ENCODE measurements at regions not wholly inside any gene's neighbourhood (a gene's known extent, or its start where the extent isn't known, plus 50 kb on each side); places are given as distances from the start of the nearest gene placed in this dataset.
"Not testable (repeated sequence)": the region's sequence is repeated elsewhere in the genome, so short reads cannot be mapped to it uniquely, and the experiment has no call there.

DNA sequence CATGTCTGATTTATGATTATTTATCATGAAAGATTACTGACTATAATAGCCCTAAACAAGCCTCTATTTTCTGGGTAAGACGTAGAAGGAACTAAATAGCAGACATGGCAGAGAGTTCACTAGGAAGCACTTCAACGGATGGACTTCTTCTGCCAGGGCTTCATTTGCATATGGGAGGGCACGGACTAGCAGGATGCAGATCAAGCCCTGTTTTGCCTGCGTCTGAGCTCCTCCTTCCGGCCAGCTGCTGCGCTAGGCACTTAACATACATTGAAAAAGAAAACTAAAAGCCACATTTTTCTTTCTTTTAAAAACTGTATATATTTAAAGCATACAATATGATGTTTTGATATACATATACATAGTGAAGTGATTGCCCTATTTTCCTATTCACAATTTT lies 340.0 kb upstream of the MEX3C start:
- no peak for DNase-seq

DNA sequence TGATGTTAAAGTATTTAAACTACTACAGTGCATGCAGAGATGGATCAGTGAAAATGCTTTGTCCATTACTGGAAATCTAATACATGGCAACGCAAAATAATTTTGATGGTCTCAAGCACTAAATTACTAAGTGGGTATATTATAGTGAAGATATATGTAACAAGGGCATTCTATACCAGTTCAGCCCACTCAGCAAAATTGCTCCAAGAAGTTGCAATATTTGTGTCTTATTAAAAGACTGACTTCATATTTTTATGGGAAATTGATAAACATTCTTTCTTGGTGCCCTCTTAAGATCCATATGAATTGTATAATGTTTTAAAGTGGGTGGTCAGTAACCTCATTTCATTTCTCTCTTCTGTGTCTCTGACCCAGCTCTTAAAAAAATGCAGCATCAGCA lies 343.1 kb upstream of the MEX3C start:
- DNase-seq: no peak

DNA sequence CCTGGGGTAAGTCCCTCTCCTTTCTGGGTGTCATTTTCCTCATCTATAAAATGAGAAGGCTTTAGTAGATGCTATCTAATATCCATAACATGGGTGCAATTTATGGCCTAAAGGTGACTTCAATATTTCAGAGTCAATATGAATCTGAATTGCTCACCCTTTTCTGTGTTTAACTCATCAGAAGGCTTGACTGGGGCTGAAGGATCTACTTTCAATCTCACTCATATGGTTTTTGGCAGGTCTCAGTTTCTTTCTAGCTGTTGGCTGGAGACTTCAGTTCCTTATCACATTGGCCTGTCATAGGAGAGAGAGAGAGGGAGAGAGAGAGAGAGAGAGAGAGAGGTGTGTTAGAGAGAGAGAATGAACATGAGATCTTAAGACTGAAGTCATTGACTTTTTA lies 343.7 kb upstream of the MEX3C start:
- no peak for DNase-seq

DNA sequence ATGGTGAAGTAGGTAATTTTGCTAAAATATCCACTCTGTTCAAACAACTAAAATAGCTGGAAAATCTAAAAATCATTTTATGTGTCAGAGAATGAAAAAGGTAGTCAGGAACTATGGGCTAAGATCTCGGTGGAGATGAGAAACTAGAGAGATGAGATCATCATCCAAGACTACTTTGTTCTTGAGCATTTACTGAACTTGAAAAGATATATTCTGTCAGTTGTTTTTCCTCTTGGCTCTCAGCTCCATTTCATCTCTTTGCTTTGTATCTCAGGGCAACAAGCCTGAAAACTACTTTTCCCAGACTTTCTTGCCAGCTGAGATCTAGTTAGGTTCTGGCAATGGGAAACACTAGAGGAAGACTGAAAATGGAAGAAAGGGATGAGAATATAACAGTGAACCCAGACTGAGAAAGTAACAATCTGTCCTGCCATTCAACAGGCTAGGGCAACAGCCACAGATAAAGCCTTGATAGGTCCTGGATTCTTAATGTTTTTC lies 346.2 kb upstream of the MEX3C start:
- DNase-seq: no peak

DNA sequence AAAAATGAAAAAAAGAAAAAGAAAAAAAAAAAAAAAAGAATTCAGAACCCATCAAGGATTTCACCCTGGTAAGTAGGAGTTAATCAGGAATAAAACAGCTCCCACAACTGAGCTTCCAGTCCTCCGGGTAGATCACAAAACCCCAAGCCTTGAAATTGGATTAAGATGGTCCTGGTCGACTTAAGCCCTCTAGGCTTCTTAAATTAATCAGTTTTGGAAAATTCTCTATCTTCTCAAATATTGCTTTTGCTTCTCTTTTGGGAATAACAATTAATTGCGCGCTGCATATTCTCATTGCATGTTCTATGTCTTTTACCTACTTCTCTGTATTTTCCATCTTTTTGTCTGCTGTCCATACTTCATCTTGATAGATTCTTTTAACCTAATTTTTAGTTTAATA lies 348.0 kb upstream of the MEX3C start:
- DNase-seq: no peak

DNA sequence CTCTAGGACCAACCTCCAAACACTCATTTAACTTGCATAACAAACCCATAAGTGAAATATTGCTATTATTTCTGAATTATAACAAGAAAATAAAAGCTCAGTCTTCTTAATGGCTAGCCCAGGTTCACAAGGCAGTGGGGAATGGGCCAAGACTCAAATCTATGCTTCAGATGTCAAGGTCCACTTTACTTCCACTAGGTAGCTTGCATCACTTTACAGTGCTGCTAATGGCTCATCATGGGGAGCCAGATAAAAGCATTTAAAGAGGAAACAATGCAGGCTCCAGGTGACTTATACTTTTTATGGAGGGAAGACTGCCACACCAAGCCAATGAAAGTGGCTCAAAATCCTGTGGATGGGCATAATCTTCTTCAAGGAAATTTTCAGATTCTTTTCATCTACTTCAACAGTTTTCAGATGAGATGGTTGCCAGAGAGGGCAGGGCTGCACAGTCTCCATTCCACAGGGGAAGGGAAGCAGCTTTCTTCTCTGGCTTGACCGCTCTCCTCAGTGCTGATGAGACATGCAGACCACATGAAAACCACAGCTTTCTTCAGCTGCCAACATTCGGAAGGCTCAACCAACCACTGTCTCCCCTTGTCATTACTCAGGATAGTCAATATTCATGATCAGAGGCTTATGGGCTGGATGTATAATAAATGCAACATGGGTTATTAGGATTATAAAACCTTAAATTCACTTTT lies 361.9 kb upstream of the MEX3C start:
- no peak for DNase-seq

GRCh38 chr18:51559902-51560287 lies 362.4 kb upstream of the MEX3C start:
- no peak for DNase-seq

GRCh38 chr18:51561821-51562220 lies 364.3 kb upstream of the MEX3C start:
- no peak for DNase-seq

DNA sequence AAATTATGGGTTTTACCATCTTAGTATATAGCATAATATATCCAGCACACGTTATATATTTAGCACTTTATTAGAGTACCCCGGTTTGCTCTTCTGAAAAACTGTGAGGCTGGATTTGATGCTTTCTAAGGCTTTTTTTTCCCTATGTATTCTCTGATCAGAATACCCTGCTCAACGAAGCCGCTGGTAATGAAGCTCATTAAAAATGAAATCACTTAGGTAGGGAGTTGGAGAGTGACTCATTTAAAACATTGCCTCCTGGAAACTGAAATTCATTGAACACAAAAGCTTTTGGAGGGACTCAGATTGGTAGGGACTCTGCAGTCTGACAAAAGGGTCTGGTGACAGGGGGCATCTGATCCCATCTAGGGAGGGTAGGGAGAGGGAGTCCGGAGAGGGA lies 365.4 kb upstream of the MEX3C start:
- no peak for DNase-seq

GRCh38 chr18:51563396-51563795 lies 365.9 kb upstream of the MEX3C start:
- DNase-seq: no peak

DNA sequence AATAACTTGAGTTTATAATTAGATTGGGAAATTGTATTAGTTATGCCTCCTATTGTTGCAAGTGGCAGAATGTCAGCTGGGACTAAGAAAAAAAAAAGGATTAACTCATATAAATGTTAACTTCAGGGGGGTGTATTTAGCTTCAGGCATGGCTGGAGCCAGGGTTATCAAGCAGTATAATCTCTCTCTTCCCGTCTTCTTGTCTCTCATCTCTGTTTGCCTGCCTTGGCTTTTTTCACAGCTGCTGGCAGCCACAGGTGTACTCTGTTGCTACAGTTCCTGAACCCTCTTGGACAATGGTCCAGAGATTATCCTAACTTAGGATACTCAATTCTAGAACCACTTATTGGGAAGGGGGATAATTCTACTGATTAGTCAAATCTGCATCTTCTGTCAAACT lies 370.7 kb upstream of the MEX3C start:
- DNase-seq: no peak

- no peak for DNase-seq
Observed at GRCh38 chr18:51569153-51569552, 371.7 kb upstream of the MEX3C start.

DNA sequence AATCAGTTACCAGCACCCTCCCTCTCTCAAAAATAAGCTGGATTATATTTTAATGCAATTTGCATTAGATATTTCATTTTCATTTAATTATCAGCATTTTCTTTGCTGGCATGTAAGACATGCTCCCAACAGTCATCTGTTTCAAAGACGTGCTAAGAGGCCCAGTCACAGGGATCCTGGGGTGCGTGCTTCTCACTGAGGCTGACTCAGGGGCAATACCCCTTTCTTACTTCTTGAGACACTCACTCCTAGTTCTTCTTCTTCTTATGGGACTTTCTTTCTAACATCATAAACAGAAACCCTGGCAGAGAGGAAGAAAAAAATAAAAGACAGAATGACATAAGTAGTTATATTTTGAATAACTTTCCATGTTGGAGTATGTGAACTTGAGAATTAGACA lies 372.1 kb upstream of the MEX3C start:
- no peak for DNase-seq

DNA sequence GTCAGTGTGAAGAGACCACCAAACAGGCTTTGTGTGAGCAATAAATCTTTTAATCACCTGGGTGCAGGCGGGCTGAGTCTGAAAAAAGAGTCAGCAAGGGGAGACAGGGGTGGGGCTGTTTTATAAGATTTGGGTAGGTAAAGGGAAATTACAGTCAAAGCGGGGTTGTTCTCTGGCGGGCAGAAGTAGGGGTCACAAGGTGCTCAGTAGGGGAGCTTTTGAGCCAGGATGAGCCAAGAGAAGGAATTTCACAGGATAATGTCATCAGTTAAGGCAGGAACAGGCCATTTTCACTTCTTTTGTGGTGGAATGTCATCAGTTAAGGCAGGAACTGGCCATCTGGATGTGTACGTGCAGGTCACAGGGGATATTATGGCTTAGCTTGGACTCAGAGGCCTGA lies 372.6 kb upstream of the MEX3C start:
- DNase-seq: not testable (repeated sequence)

DNA sequence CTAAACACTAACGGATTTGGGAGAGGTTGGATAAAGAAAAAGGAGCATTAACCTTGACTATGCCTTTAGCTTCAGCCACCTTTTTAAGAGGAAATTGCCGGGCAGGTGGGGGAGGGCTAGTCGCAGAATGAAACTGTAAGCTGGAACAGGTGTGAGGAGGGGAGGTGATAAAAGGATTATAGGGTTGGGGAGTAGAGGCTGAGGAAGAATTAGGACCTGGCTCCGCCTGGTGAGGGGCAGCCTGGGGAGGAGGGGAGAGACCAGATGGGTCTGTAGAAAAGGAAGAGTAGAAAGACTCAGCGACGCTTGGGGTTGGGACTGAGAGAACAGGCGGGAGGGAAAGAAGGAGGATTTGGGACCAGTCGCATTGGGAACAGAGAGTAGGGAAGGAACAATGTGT lies 376.4 kb upstream of the MEX3C start:
- DNase-seq: not testable (repeated sequence)

- no peak for DNase-seq
Observed at GRCh38 chr18:51575171-51575570, 377.7 kb upstream of the MEX3C start.

- DNase-seq: no peak
Observed at GRCh38 chr18:51578406-51578980, 381.0 kb upstream of the MEX3C start.

DNA sequence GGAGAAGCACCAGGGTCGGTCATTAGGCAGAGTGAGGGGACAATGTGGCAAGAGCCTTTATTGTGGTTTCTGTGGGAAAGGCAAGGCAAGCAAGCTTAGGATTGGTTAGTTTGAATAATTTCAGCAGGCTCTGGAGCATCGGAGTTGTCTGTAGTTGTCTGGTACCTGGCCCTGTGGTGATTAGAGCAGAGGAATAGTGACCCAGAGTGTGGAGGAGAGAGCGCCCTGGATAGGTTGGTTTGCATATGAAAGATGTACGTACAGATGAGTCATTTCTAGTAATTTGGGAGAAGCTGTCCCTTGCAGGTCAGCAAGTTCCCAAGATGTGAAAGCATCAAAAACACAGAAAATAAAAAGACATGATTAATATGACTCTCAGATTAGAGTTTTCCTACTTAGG lies 383.1 kb upstream of the MEX3C start:
- no peak for DNase-seq

DNA sequence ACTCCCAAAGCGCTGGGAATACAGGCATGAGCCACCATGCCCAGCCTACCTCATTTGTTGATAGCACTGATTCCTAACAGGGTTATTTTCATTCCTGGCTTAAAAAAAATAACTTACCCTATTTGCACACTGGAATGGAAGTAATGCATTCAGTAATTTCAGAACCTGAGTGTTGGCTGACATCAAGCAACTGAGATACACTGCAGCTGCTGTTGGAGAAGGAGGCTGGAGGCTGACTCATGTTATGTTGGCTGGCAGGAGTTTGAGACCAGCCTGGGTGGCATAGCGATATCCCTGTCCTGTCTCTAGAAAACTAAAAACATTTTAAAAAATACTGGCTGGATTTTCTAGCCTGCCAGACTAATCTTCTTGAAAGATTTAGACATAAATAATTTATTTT lies 385.1 kb upstream of the MEX3C start:
- no peak for DNase-seq

DNA sequence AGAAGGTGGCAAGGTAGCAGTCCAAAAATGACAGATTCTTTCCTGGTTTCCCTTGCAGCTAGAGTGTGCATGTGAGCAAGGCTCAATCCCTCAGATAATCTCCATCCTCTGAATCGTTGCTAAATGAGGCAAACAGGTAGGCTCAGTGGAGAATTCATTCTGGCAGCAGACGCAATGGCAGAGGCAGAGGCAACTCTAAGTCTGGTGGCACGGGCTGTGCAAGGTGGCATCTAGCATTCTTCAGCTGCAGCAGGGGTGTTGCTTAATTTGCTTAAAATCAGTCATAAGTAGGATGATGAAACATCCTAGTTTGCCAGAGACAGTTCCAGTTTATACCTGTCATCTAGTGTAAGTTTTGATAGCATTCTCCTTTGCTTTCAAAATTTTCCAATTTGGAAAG lies 391.1 kb upstream of the MEX3C start:
- DNase-seq: no peak

DNA sequence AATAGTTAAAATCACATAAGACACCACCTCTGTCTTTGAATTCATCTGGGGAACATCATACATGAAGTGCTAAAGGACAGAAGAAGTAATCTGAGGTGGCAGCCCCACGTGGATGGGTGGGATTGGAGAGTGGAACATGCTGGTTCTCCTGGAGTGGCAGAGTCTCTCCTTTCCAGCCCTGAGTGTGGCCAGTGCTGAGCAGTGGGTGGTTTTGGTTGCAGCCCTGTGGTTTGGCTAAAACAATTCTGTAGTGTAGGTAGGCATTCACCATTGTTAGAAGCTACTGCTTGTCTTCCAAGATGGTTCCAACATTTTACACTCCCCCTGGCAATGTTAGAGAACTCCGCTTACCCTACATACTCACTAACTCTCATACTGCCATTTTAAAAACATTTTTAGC lies 396.4 kb upstream of the MEX3C start:
- DNase-seq: no peak

DNA sequence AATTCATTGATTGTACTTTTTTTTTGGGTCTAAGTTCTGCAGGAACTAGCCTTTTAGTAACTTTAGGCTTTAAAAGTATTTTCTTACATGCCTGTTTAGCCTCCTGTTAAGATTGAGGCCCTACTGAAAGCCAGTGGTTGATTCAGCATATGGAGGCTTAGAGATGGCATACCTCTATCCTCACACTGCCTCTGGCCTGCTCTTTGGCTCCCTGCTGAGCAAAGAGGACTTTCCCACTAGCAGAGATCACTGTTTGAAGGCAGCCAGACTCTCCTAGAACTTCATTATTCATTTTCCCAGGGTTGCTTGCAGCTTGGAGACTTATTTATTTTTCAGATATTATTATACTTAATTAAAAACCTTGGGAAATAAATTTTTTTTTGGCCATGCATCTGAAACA lies 405.6 kb upstream of the MEX3C start:
- DNase-seq: no peak

- DNase-seq: no peak
Observed at GRCh38 chr18:51603551-51603950, 406.1 kb upstream of the MEX3C start.

DNA sequence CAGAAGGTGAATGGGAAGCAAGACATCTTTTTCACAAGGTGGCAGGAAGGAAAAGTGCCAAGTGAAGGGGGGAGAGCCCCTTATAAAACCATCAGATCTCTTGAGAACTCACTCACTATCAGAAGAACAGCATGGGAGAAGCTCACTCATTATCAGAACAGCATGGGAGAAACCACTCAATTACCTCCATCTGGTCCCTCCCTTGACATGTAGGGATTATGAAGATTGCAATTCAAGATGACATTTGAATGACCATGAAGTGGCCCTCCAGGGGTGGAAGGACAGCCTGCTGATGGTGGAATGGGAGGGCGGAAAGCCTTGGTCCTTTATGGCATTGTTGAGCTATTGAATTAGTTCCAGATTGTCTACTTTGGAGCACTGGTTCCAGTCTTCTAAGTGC lies 413.0 kb upstream of the MEX3C start:
- no peak for DNase-seq

DNA sequence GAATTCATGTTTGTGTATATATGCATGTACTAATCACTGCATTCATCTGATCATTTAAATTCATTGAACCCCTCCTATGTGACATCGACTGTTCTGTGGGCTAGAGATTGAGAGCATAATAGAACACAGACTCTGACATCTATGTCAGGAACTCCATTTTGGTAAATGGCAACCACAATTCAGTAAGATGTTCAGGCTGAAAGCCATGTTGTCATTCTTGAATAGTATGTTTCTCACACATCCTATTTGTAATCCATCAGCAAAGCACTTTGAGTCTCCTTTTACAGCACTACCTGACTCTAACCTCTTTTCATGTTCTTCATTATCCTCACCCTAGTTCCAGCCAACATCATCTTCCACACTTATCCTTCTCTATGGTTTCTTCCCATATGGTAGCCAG lies 413.8 kb upstream of the MEX3C start:
- DNase-seq: no peak

Measured in NCI-H1436 treated with DMSO at 0.1 percent for 48 hours (cell line).